HG02763 (cell line): ENCODE measurements at regions not wholly inside any gene's neighbourhood (a gene's known extent, or its start where the extent isn't known, plus 50 kb on each side); places are given as distances from the start of the nearest gene placed in this dataset.
"Not testable (repeated sequence)": the region's sequence is repeated elsewhere in the genome, so short reads cannot be mapped to it uniquely, and the experiment has no call there.

ENCODE experiments used
- ATAC-seq: cut with Tn5 transposase; IDR thresholded peaks from one replicate; pipeline ENCODE4 v1.9.1; 2021; ENCODE audit warnings: mild to moderate bottlenecking, moderate library complexity; ENCODE audit not compliant: unreplicated experiment

DNA sequence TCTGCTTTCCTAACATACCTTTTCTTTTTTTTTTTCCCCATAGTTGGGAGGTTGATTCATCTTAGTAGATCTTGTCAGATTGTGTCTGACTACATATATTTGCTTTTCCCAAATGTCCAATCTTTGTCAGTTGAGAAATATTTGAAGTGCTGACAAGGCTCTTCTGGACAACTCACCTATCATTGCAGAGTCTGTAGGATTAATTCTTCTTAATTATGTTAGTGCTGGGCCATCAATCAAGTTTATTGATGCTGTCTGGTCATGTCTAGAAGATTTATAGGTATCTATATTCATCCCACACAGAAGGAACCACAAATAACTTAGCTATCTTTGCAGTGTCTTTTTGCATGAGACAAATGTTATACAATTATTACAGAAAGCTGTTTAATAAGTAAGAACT is 310.6 kb downstream of the ACTR3B start:
- no peak for ATAC-seq

DNA sequence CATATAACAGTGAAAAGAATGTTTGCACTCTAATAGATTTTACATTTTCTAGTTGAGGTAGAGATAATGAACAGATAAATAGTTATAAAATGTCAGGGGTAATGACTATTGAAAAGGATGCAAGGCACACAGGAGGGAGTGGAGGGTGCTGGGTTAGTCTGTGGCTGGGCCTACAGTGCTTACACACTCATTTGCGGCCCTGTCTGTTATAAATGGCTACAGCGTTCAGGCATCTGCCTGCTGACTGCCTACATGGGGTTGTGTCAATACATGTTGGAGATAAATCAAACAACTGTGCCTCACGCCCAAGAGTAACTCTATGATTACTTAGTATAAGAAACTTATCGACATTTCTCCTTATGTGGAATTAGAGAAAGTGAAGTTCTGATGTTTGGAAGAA is 313.3 kb downstream of the ACTR3B start:
- no peak for ATAC-seq

DNA sequence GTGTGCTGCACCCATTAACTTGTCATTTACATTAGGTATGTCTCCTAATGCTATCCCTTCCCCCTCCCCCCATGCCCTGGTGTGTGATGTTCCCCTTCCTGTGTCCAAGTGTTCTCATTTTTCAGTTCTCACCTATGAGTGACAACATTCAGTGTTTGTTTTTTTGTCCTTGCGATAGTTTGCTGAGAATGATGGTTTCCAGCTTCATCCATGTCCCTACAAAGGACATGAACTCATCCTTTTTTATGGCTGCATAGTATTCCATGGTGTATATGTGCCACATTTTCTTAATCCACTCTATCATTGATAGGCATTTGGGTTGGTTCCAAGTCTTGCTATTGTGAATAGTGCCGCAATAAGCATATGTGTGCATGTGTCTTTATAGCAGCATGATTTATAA is 316.7 kb downstream of the ACTR3B start:
- not testable (repeated sequence) for ATAC-seq

- ATAC-seq = no peak
Measured at GRCh38 chr7:153081496-153081895, 321.9 kb downstream of the ACTR3B start.

- no peak for ATAC-seq
Measured at GRCh38 chr7:153084278-153084677, 324.7 kb downstream of the ACTR3B start.

DNA sequence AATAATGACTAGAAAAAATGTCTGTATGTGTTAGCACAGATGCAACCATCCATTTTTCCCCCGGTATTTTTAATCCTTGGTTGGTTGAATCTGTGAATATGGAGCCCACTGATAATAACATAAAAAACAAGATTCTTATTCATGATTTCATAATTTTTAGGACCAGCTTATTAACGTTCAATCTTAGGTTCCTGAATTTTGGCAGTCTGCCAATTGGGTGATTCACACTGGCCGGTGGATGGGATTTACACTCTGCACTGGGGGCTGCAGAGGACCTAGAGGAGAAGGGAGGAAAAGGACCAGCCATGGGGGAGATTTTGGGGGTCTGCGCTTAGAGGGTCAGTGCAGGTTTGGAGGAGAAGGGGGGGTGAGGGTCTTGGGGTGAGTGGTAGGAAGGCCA is 327.9 kb downstream of the ACTR3B start:
- no peak for ATAC-seq

DNA sequence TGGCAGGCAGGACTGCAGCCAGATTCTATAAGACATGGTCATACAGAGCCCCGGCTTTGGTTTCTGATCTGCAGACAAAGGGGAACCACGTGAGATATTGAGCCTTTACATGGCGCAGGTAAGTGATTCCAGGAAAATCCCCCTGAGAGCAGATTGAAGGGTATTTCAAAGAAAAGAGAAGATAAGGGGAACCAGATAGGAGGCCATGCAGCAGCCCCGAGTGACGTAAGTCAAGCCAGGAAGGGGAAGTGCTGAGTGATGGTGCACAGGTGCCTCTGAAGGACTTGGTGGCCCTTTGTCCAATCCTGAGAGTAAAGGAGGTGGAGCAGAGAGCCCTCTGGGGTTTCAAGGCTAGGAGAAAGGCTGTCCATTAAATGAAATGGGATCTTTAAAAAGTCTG is 329.0 kb downstream of the ACTR3B start:
- no peak for ATAC-seq

GRCh38 chr7:153090209-153090608 is 330.7 kb downstream of the ACTR3B start:
- no peak for ATAC-seq

DNA sequence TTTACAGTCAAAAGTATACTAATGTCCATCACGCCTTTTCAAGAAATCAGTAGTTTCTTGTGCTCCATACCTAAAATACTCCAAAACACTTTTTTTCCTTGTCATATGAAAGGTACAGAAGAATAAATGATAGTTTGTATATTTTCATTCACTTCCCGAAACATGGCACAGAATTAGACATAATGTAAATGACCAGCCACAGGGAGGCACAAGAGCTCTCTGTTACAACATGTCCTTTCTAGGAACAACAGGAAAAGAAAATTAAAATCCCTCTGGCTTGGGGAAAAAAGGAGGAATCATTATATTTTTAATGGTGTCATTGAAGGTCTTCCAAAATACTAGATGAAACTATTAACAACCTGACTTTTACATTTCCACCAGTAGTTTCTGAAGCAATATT is 331.2 kb downstream of the ACTR3B start:
- ATAC-seq = no peak

DNA sequence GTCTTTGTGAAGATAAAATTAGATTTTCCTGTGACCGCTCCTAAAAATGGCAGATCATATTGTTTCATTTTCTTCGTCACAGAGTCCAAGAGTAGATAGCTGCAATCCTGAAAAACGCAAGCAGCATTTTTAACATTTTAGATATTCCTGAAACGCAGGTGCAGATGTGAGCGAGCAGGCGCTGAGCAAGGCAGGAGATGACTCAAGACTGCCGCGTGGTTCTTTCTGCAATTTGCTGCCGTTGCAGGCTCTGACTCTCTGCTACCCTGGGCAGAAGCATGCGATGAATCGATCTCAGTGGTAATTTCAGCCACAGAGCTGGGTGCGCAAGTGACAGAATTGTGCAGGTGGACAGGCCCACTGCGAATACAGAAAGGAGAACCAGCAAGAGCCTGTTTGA is 331.9 kb downstream of the ACTR3B start:
- ATAC-seq = no peak

DNA sequence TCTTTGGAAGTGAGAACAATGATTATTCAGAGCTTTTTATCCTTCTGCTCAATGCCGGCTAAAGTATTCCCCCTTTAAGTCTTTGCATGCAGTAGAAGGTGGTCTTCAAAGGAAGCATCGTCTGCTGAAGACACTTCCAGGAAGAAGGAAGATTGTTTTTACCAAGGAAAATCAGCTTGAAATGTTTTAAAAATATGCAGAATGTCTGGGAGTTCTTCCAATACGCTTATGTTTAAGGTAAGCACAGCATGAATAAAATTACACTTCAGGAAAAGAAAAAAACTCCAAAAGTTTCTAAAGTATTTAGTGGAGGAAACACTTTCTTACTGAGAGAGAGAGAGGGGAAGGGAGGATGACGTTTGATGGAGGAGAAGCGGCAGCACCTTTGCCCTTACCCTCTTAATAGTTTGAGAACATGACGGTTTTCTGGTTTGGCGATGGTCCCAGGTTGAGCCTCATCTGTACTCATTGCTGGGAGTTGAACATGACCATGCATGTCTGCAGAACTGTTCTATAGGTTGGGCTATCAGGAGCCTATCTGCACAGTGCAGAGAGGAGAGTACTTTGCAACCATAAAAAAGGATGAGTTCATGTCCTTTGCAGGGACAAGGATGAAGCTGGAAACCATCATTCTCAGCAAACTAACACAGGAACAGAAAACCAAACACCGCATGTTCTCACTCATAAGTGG is 338.1 kb downstream of the ACTR3B start:
- ATAC-seq = no peak

DNA sequence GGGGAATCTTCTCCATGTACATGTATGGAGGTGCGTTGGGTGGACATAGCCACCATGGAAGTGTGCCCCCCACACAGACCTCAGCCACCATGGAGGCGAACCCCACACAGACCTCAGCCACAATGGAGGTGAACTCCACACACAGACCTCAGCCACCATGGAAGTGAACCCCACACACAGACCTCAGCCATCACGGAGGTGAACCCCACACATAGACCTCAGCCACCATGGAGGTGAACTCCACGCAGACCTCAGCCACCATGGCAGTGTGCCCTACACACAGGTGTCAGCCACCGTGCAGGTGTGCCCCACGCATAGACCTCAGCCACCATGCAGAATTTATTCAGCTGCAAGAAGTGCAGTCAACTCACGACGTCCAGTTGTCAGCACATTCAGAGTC is 339.7 kb downstream of the ACTR3B start:
- no peak for ATAC-seq

GRCh38 chr7:153100691-153101237 is 341.2 kb downstream of the ACTR3B start:
- no peak for ATAC-seq

- no peak for ATAC-seq
Measured at GRCh38 chr7:153103202-153103601, 343.6 kb downstream of the ACTR3B start.

- no peak for ATAC-seq
Measured at GRCh38 chr7:153107826-153108225, 348.3 kb downstream of the ACTR3B start.

- ATAC-seq = no peak
Measured at GRCh38 chr7:153109566-153109965, 350.0 kb downstream of the ACTR3B start.

- no peak for ATAC-seq
Measured at GRCh38 chr7:153110606-153111005, 351.1 kb downstream of the ACTR3B start.

- ATAC-seq = not testable (repeated sequence)
Measured at GRCh38 chr7:153122255-153122654, 362.7 kb downstream of the ACTR3B start.

- no peak for ATAC-seq
Measured at GRCh38 chr7:153130052-153130451, 370.5 kb downstream of the ACTR3B start.

- ATAC-seq = no peak
Measured at GRCh38 chr7:153151766-153152165, 392.2 kb downstream of the ACTR3B start.

- ATAC-seq = no peak
Measured at GRCh38 chr7:153152801-153153422, 393.4 kb downstream of the ACTR3B start.

DNA sequence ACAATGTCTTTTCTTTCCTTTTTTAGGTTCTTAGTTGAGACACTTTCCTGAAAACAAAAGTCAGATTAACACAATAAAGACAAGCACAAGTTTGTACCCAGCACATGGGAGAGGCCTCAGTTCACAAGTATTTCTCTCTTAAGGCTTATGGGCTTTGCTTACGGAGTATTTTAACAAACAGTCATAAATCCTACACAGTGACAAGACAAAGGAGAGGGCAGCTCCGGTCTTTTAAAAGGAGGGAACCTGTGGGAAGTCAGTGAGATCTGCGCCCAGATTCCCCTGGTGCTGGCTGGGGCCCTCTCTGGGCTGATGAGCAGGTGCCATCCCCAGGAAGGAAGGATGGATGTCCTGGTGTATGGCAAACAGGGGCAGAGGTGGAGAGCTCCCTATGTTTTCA is 398.6 kb downstream of the ACTR3B start:
- ATAC-seq = no peak

DNA sequence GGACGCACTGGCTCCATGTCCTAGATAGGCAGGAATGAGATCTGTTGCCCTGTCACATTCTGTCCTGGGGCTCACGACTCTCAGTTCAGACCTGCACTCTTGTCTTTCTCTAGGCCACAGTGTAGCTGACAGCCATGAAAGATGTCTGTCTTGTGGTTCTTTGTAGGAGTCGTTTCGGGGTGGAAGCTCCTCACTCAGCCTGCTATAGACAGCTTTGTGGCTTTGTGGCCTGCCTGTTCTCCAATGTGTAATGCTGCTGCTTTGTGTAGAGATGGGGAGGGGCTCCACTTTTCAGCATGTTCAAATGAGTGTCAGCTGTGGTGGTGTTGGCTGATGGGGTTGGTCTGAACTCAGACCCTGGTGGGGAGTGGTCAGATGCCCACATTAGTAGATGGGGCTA is 410.7 kb downstream of the ACTR3B start:
- no peak for ATAC-seq
